Gastrocnemius medialis (tissue), 4 donors: ENCODE measurements at regions not wholly inside any gene's neighbourhood (a gene's known extent, or its start where the extent isn't known, plus 50 kb on each side); places are given as distances from the start of the nearest gene placed in this dataset.

Experiments used
- ATAC-seq, 2 donors: fragments of 150-250 bp; one replicate each; pipeline ENCODE4 v1.9.1; 2016
- DNase-seq, 2 donors: peaks; one replicate each; pipeline ENCODE4 v3.0.0-alpha.2; 2019
- H3K27ac ChIP-seq, 4 donors: fragments of 200-600 bp; sonication (generic); 1 replicate in 1 of 4; 2 replicates in 3 of 4; pipeline ENCODE4 v1.5.1; 2016 to 2018; ENCODE audit warnings: mild to moderate bottlenecking in 2 of 4, moderate library complexity in 1 of 4
- H3K27me3 ChIP-seq, 3 donors: fragments of 200-600 bp; sonication (generic) in 2 of 3; 1 replicate in 1 of 3; 2 replicates in 2 of 3; pipeline versions ENCODE4 v1.5.1 to v1.6.0; 2016 to 2019; ENCODE audit warnings: mild to moderate bottlenecking in 1 of 3, moderate library complexity in 1 of 3
- H3K36me3 ChIP-seq, 2 donors: fragments of 200-600 bp; sonication (generic) in 1 of 2; one replicate each; pipeline ENCODE4 v1.5.1; 2017 to 2018
- H3K4me1 ChIP-seq, 2 donors: fragments of 200-600 bp; sonication (generic) in 1 of 2; one replicate each; pipeline ENCODE4 v1.5.1; 2016 to 2017; ENCODE audit warnings: mild to moderate bottlenecking in 2 of 2
- H3K4me3 ChIP-seq, 4 donors: fragments of 200-600 bp; sonication (generic) in 3 of 4; 1 replicate in 1 of 4; 2 replicates in 3 of 4; pipeline ENCODE4 v1.5.1; 2016 to 2019; ENCODE audit warnings: mild to moderate bottlenecking in 2 of 4
- H3K9me3 ChIP-seq, 3 donors: fragments of 200-600 bp; sonication (generic) in 2 of 3; 1 replicate in 1 of 3; 2 replicates in 2 of 3; pipeline ENCODE4 v1.5.1; 2016 to 2019
- CTCF ChIP-seq, 5 experiments: fragments of 450-650 bp in 3 of 5; fragments of 200-600 bp in 2 of 5; sonication (generic) in 2 of 5; IDR thresholded peaks in 4 of 5; conservative IDR thresholded peaks in 1 of 5; 1 replicate in 4 of 5; 2 replicates in 1 of 5; pipeline ENCODE4 v1.5.1; 2016 to 2019; ENCODE audit warnings: antibody characterized with exemption in 5 of 5, mild to moderate bottlenecking in 3 of 5, moderate library complexity in 3 of 5
- POLR2A ChIP-seq, 2 donors: fragments of 450-650 bp; IDR thresholded peaks; one replicate each; pipeline ENCODE4 v1.6.1; 2017; ENCODE audit warnings: antibody characterized with exemption in 2 of 2, mild to moderate bottlenecking in 2 of 2, moderate library complexity in 2 of 2
- in situ Hi-C, 4 donors: fragments of 200-750 bp; cut with MboI; loops; one replicate each; pipeline versions ENCODE4 v1.15.0 to v1.8.0; 2017; ENCODE audit warnings: low sequenced_read_pairs in 4 of 4
- intact Hi-C: fragments of 100-400 bp; cut with DNase I; formaldehyde crosslinking; loops from one replicate; pipeline ENCODE4 v1.15.1; 2023; ENCODE audit warnings: low total_unique reads

GRCh38 chr14:38835874-38836273, 267.2 kb downstream of the SEC23A start:
- in situ Hi-C loops, result no loop called here
- TF ChIP-seq CTCF (IDR thresholded peaks at IDR 0.05 in 4 of 5, conservative IDR thresholded peaks at IDR 0.05 in 1 of 5) (no peak), POLR2A (IDR thresholded peaks at IDR 0.05) (no peak)
- intact Hi-C loops, result no loop called here

GRCh38 chr14:38828183-38828827, 274.7 kb downstream of the SEC23A start:
- no peaks in the 10 kb centered on the region for H3K36me3 ChIP-seq
- H3K27me3 ChIP-seq, result no peaks in the 10 kb centered on the region
- intact Hi-C loops, result no loop called here
- H3K27ac ChIP-seq, result no peak overlapping the region
- ATAC-seq (no peak), DNase-seq (no peak)
- H3K9me3 ChIP-seq, result no peaks in the 10 kb centered on the region
- no peak for TF ChIP-seq POLR2A (IDR thresholded peaks at IDR 0.05)
- no peak for TF ChIP-seq CTCF (IDR thresholded peaks at IDR 0.05 in 4 of 5, conservative IDR thresholded peaks at IDR 0.05 in 1 of 5)
- in situ Hi-C loops, result no loop called here
- H3K4me1 ChIP-seq, result no peaks in the 10 kb centered on the region
- H3K4me3 ChIP-seq, result no peak overlapping the region

More at GRCh38 chr14:38835874-38836273, 267.2 kb downstream of the SEC23A start:
- Histone ChIP-seq H3K27me3 (no peaks in the 10 kb centered on the region), H3K27ac (no peak overlapping the region), H3K4me3 (no peak overlapping the region), H3K36me3 (no peaks in the 10 kb centered on the region), H3K9me3 (no peaks in the 10 kb centered on the region), H3K4me1 (no peaks in the 10 kb centered on the region)
- DNase-seq (no peak), ATAC-seq (no peak)

GRCh38 chr14:38824706-38825105, 278.3 kb downstream of the SEC23A start:
- H3K9me3 ChIP-seq, result no peaks in the 10 kb centered on the region
- no peak overlapping the region for H3K4me3 ChIP-seq
- ATAC-seq, result no peak
- TF ChIP-seq POLR2A (IDR thresholded peaks at IDR 0.05) (no peak), CTCF (IDR thresholded peaks at IDR 0.05 in 4 of 5, conservative IDR thresholded peaks at IDR 0.05 in 1 of 5) (no peak)
- intact Hi-C loops (no loop called here), in situ Hi-C loops (no loop called here)
- H3K36me3 ChIP-seq, result no peaks in the 10 kb centered on the region
- no peaks in the 10 kb centered on the region for H3K4me1 ChIP-seq
- DNase-seq, result no peak
- no peak overlapping the region for H3K27ac ChIP-seq
- H3K27me3 ChIP-seq, result no peaks in the 10 kb centered on the region

- in situ Hi-C loops, result no loop called here
- H3K4me3 ChIP-seq, result no peak overlapping the region
- H3K9me3 ChIP-seq, result no peaks in the 10 kb centered on the region
- no peak for ATAC-seq
- no peak overlapping the region for H3K27ac ChIP-seq
- no peak for TF ChIP-seq POLR2A (IDR thresholded peaks at IDR 0.05)
- TF ChIP-seq CTCF (IDR thresholded peaks at IDR 0.05 in 4 of 5, conservative IDR thresholded peaks at IDR 0.05 in 1 of 5), result no peak
- intact Hi-C loops, result no loop called here
- no peaks in the 10 kb centered on the region for H3K36me3 ChIP-seq
- DNase-seq, result no peak
- H3K27me3 ChIP-seq, result no peaks in the 10 kb centered on the region
- no peaks in the 10 kb centered on the region for H3K4me1 ChIP-seq
Observed at GRCh38 chr14:38818555-38818954, 284.5 kb downstream of the SEC23A start.
